Keratinocyte (primary cell): ENCODE measurements at regions not wholly inside any gene's neighbourhood (a gene's known extent, or its start where the extent isn't known, plus 50 kb on each side); places are given as distances from the start of the nearest gene placed in this dataset.
"Not testable (repeated sequence)": the region's sequence is repeated elsewhere in the genome, so short reads cannot be mapped to it uniquely, and the experiment has no call there.

Experiments used
- DNase-seq: peaks from one replicate; pipeline ENCODE4 v3.0.0-alpha.2; 2011; ENCODE audit warnings: low read depth, missing footprints, low spot score
- FAIRE-seq: peaks from 2 replicates; lab custom pipeline; 2011; peaks lifted over from hg19 to GRCh38; lab: Jason Lieb, UNC
- H2AFZ ChIP-seq: 2 replicates; pipeline ENCODE4 v1.6.0; 2012; ENCODE audit warnings: low read length, control low read depth, inconsistent platforms; ENCODE audit not compliant: control insufficient read depth
- H3K27ac ChIP-seq: 2 replicates; pipeline ENCODE4 v1.5.1; 2011; ENCODE audit warnings: low read length; ENCODE audit not compliant: control insufficient read depth, insufficient read depth
- H3K27me3 ChIP-seq: 3 replicates; pipeline ENCODE4 v1.6.0; 2011; ENCODE audit warnings: low read length; ENCODE audit not compliant: control insufficient read depth, insufficient read depth; ENCODE audit errors: extremely low read depth
- H3K36me3 ChIP-seq, 2 experiments: 2 replicates in 1 of 2; 3 replicates in 1 of 2; pipeline ENCODE4 v1.5.1; 2011; ENCODE audit warnings: low read length in 2 of 2, mild to moderate bottlenecking in 1 of 2; ENCODE audit not compliant: control insufficient read depth in 2 of 2, insufficient read depth in 2 of 2; ENCODE audit errors: extremely low read depth in 1 of 2
- H3K4me1 ChIP-seq: 3 replicates; pipeline ENCODE4 v1.5.1; 2011; ENCODE audit warnings: low read length; ENCODE audit not compliant: control insufficient read depth, insufficient read depth; ENCODE audit errors: extremely low read depth
- H3K4me2 ChIP-seq: 3 replicates; pipeline ENCODE4 v1.6.0; 2011; ENCODE audit warnings: low read depth, low read length; ENCODE audit not compliant: control insufficient read depth, insufficient read depth; ENCODE audit errors: extremely low read depth
- H3K4me3 ChIP-seq, 3 experiments: fragments of 200-600 bp in 1 of 3; sonication (generic) in 1 of 3; 2 replicates in 2 of 3; 3 replicates in 1 of 3; pipeline ENCODE4 v1.5.1; 2011 to 2016; ENCODE audit warnings: low read length in 3 of 3, mild to moderate bottlenecking in 3 of 3, control low read depth in 2 of 3, inconsistent platforms in 1 of 3, low read depth in 1 of 3, mixed read lengths in 1 of 3, mixed run types in 1 of 3, moderate library complexity in 1 of 3; ENCODE audit not compliant: control insufficient read depth in 2 of 3, insufficient read depth in 2 of 3; ENCODE audit errors: extremely low read depth in 1 of 3
- H3K79me2 ChIP-seq: 2 replicates; pipeline ENCODE4 v1.6.0; 2012; ENCODE audit warnings: low read length; ENCODE audit not compliant: control insufficient read depth, insufficient read depth
- H3K9ac ChIP-seq: 3 replicates; pipeline ENCODE4 v1.6.0; 2011; ENCODE audit warnings: low read length; ENCODE audit not compliant: control insufficient read depth, insufficient read depth; ENCODE audit errors: extremely low read depth
- H3K9me1 ChIP-seq: 3 replicates; pipeline ENCODE4 v1.6.0; 2011; ENCODE audit warnings: low read length; ENCODE audit not compliant: control insufficient read depth, insufficient read depth; ENCODE audit errors: extremely low read depth
- H3K9me3 ChIP-seq: 2 replicates; pipeline ENCODE4 v1.5.1; 2012; ENCODE audit warnings: low read depth, low read length; ENCODE audit not compliant: control insufficient read depth
- H4K20me1 ChIP-seq: 3 replicates; pipeline ENCODE4 v1.6.0; 2011; ENCODE audit warnings: low read length; ENCODE audit not compliant: control insufficient read depth, insufficient read depth; ENCODE audit errors: extremely low read depth
- EZH2 ChIP-seq: IDR thresholded peaks from one replicate; pipeline ENCODE4 v1.6.1; 2012; ENCODE audit warnings: inconsistent platforms, mild to moderate bottlenecking, low read length, moderate library complexity
- dilution Hi-C: fragments of 300-500 bp; cut with MboI; formaldehyde crosslinking; loops from one replicate; pipeline ENCODE4 v1.7.0; 2020; ENCODE audit warnings: low sequenced_read_pairs; ENCODE audit not compliant: extremely low pct_ligation_motif_present
- TF ChIP-seq, protein P1 (sequence below), 3 experiments: IDR thresholded peaks in 1 of 3; conservative IDR thresholded peaks in 1 of 3; optimal IDR thresholded peaks in 1 of 3; 2 replicates in 2 of 3; 3 replicates in 1 of 3; pipeline versions ENCODE3 to v1.5.1; 2011; ENCODE audit warnings: low read length in 3 of 3, mild to moderate bottlenecking in 3 of 3, moderate library complexity in 2 of 3, control low read depth in 1 of 3, inconsistent platforms in 1 of 3; ENCODE audit not compliant: insufficient read depth in 2 of 3; ENCODE audit errors: extremely low read depth in 1 of 3

DNA sequence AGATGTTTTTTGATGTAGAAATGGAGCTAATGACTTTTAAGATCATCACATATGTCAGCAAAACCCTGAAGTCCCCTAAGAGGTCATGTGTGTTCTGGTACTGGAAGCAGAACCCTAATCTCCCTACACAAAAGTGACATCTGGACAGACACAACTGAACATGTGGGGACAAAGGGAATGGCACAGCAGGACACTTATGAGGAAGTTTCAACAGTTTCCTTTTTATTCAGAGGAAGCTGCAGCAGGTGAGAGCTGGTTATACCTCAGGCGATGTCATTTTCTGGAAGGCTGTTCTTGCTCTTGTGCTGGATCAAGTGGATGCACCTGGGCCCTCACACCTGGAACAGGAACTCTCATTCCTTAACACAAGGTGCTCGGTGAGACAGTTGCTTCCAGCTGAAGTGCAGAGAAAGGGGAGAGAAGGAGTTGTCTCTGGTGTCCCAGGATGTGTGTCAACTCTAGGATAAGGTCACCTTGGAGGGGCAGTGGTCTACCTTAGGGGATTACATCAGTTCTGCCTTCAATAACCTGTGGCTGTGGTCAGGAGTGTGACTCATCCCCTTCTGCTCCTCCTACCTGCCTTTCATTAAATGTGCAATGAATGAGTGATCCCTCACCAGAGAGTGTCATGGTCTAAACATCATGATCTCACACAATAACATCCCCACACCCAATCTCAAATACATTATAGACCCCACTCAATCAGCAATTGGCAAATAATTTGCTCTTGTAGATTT lies 463.4 kb downstream of the TMEM121 start:
- DNase-seq = no peak
- dilution Hi-C loops = no loop called here
- no peak for FAIRE-seq

GRCh38 chr14:105991677-105992076 lies 465.3 kb downstream of the TMEM121 start:
- H3K9me3 ChIP-seq, H3K4me1 ChIP-seq, dilution Hi-C loops, FAIRE-seq, DNase-seq, H3K79me2 ChIP-seq, H3K27me3 ChIP-seq, H3K36me3 ChIP-seq, H3K4me3 ChIP-seq, H2AFZ ChIP-seq, H3K9me1 ChIP-seq, H4K20me1 ChIP-seq, H3K27ac ChIP-seq, H3K4me2 ChIP-seq, H3K9ac ChIP-seq: not testable (repeated sequence)

More for the DNA sequence above, 463.4 kb downstream of the TMEM121 start:
- TF ChIP-seq EZH2 = no peak
- TF ChIP-seq, protein P1, sequence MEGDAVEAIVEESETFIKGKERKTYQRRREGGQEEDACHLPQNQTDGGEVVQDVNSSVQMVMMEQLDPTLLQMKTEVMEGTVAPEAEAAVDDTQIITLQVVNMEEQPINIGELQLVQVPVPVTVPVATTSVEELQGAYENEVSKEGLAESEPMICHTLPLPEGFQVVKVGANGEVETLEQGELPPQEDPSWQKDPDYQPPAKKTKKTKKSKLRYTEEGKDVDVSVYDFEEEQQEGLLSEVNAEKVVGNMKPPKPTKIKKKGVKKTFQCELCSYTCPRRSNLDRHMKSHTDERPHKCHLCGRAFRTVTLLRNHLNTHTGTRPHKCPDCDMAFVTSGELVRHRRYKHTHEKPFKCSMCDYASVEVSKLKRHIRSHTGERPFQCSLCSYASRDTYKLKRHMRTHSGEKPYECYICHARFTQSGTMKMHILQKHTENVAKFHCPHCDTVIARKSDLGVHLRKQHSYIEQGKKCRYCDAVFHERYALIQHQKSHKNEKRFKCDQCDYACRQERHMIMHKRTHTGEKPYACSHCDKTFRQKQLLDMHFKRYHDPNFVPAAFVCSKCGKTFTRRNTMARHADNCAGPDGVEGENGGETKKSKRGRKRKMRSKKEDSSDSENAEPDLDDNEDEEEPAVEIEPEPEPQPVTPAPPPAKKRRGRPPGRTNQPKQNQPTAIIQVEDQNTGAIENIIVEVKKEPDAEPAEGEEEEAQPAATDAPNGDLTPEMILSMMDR (optimal IDR thresholded peaks at IDR 0.05 in 1 of 3, IDR thresholded peaks at IDR 0.05 in 1 of 3, conservative IDR thresholded peaks at IDR 0.05 in 1 of 3; ENCODE audit: extremely low read depth in 1 of 3, insufficient read depth in 2 of 3, low read length in 3 of 3) = no peak
- Histone ChIP-seq H3K27me3 (no peaks in the 10 kb centered on the region), H3K9me1 (no peaks in the 10 kb centered on the region), H4K20me1 (no peaks in the 10 kb centered on the region), H3K9me3 (no peaks in the 10 kb centered on the region), H3K4me3 (no peak overlapping the region), H3K79me2 (no peaks in the 10 kb centered on the region), H3K4me1 (no peaks in the 10 kb centered on the region), H3K27ac (no peak overlapping the region), H3K9ac (no peak overlapping the region), H2AFZ (no peak overlapping the region), H3K4me2 (no peak overlapping the region), H3K36me3 (no peaks in the 10 kb centered on the region)

- no peak overlapping the region for H3K4me2 ChIP-seq
- H3K36me3 ChIP-seq = no peaks in the 10 kb centered on the region
- no peaks in the 10 kb centered on the region for H4K20me1 ChIP-seq
- dilution Hi-C loops = no loop called here
- DNase-seq (no peak), FAIRE-seq (no peak)
- no peak overlapping the region for H2AFZ ChIP-seq
- H3K4me1 ChIP-seq = no peaks in the 10 kb centered on the region
- no peak overlapping the region for H3K4me3 ChIP-seq
- no peaks in the 10 kb centered on the region for H3K9me1 ChIP-seq
- H3K27me3 ChIP-seq = no peaks in the 10 kb centered on the region
- no peaks in the 10 kb centered on the region for H3K9me3 ChIP-seq
- H3K27ac ChIP-seq = no peak overlapping the region
- no peaks in the 10 kb centered on the region for H3K79me2 ChIP-seq
- TF ChIP-seq, protein P1 (optimal IDR thresholded peaks at IDR 0.05 in 1 of 3, IDR thresholded peaks at IDR 0.05 in 1 of 3, conservative IDR thresholded peaks at IDR 0.05 in 1 of 3; ENCODE audit: extremely low read depth in 1 of 3, insufficient read depth in 2 of 3, low read length in 3 of 3) = no peak
- no peak for TF ChIP-seq EZH2
- no peak overlapping the region for H3K9ac ChIP-seq
These were observed 467.4 kb downstream of the TMEM121 start for GRCh38 chr14:105993814-105994213.
